Neural crest cell (in vitro differentiated cells): ENCODE measurements at regions not wholly inside any gene's neighbourhood (a gene's known extent, or its start where the extent isn't known, plus 50 kb on each side); places are given as distances from the start of the nearest gene placed in this dataset.

Experiments used
- DNase-seq: peaks from one replicate; pipeline ENCODE4 v3.0.0; 2021; ENCODE audit warnings: low read depth, mixed read lengths, low spot score
- H3K27ac Mint-ChIP-seq: one replicate; pipeline ENCODE4 v1.8.0; 2021; ENCODE audit warnings: mild to moderate bottlenecking, mixed read lengths; ENCODE audit not compliant: unreplicated experiment
- H3K27me3 Mint-ChIP-seq: 2 replicates; pipeline ENCODE4 v1.8.0; 2021; ENCODE audit warnings: low read depth, mild to moderate bottlenecking, mixed read lengths
- H3K36me3 Mint-ChIP-seq: 2 replicates; pipeline ENCODE4 v1.8.0; 2021; ENCODE audit warnings: low read depth, mild to moderate bottlenecking, mixed read lengths
- H3K4me1 Mint-ChIP-seq: 2 replicates; pipeline ENCODE4 v1.8.0; 2021; ENCODE audit warnings: mixed read lengths
- H3K4me3 Mint-ChIP-seq: one replicate; pipeline ENCODE4 v1.8.0; 2021; ENCODE audit warnings: mild to moderate bottlenecking, mixed read lengths
- H3K9me3 Mint-ChIP-seq: 2 replicates; pipeline ENCODE4 v1.8.0; 2021; ENCODE audit warnings: mixed read lengths
- TF ChIP-seq, protein P1 (sequence below): fragments of 200-600 bp; sonication (generic); conservative IDR thresholded peaks from 2 replicates; pipeline ENCODE4 v1.5.0; 2021; ENCODE audit warnings: antibody characterized with exemption, mild to moderate bottlenecking

DNA sequence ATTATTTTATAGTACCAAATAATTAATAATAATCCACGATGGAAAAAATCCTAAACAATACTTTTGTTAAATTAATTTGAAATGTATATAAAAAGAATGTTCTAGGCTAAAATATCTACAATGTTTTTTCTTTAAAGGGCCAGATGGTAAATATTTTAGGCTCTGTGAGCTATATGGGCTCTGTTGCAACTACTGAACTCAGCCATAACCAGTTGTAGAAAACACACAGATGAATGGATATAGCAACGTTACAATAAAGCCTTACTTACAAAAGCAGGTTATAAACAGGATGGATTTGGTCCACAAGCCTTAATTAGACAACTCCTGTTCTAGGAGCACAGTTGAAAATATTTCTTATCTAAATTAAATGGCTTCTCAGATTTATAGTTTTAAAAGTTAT is 245.2 kb downstream of the KCNC2 start:
- H3K36me3 Mint-ChIP-seq = no peaks in the 10 kb centered on the region
- H3K4me3 Mint-ChIP-seq = no peak overlapping the region
- H3K9me3 Mint-ChIP-seq = no peaks in the 10 kb centered on the region
- H3K27ac Mint-ChIP-seq = no peak overlapping the region
- H3K4me1 Mint-ChIP-seq = no peaks in the 10 kb centered on the region
- no peaks in the 10 kb centered on the region for H3K27me3 Mint-ChIP-seq
- TF ChIP-seq, protein P1, sequence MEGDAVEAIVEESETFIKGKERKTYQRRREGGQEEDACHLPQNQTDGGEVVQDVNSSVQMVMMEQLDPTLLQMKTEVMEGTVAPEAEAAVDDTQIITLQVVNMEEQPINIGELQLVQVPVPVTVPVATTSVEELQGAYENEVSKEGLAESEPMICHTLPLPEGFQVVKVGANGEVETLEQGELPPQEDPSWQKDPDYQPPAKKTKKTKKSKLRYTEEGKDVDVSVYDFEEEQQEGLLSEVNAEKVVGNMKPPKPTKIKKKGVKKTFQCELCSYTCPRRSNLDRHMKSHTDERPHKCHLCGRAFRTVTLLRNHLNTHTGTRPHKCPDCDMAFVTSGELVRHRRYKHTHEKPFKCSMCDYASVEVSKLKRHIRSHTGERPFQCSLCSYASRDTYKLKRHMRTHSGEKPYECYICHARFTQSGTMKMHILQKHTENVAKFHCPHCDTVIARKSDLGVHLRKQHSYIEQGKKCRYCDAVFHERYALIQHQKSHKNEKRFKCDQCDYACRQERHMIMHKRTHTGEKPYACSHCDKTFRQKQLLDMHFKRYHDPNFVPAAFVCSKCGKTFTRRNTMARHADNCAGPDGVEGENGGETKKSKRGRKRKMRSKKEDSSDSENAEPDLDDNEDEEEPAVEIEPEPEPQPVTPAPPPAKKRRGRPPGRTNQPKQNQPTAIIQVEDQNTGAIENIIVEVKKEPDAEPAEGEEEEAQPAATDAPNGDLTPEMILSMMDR = no peak
- no peak for DNase-seq

DNA sequence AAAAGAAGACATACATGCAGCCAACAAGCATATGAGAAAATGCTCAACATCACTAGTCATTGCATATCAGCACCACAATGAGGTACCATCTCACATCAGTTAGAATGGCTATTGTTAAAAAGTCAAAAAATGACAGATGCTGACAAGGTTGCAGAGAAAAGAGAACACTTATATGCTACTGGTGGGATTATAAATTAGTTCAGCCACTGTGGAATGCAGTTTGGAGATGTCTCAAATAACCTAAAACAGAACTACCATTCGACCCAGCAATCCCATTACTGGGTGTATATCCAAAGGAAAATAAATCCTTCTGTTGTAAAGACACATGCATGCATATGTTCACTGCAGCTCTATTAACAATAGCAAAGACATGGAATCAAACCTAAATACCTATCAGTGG is 238.4 kb downstream of the KCNC2 start:
- Mint-ChIP-seq H3K36me3 (no peaks in the 10 kb centered on the region), H3K27me3 (no peaks in the 10 kb centered on the region), H3K27ac (no peak overlapping the region), H3K4me1 (no peaks in the 10 kb centered on the region), H3K9me3 (no peaks in the 10 kb centered on the region), H3K4me3 (no peak overlapping the region)
- TF ChIP-seq, protein P1 = no peak
- no peak for DNase-seq

DNA sequence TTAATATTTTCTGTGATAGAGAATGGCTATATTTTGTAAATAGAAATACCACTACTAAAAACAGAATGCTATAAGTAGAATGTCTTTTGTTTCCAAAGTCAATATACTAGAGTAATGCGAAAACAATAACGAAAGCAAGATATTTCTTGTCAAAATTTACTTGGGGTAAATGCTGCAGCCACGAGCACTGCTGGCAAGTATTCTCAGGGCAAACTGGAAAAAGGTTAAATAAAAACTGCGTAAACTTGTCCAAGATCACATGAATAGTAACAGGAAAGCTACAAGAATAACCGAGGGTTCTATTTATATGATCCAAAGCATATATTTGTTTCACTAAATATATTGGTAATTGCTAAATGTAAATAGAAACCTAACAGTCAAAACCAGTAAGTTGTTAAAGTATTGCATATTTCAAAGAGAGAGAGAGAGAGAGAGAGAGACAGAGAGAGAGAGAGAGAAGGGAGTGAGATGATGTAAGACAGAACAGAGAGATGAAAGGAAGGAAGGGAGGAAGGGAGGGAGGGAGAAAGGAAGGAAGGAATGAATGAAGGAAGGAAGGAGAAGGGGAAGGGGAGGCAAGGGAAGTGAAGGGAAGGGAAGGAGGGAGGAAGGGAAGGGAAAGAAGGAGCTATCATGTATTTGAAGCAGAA is 231.7 kb downstream of the KCNC2 start:
- H3K9me3 Mint-ChIP-seq = no peaks in the 10 kb centered on the region
- H3K27me3 Mint-ChIP-seq = no peaks in the 10 kb centered on the region
- TF ChIP-seq, protein P1 = no peak
- no peak overlapping the region for H3K27ac Mint-ChIP-seq
- no peak for DNase-seq
- peaks cover 11% of the 10 kb centered on the region for H3K4me1 Mint-ChIP-seq
- H3K4me3 Mint-ChIP-seq = no peak overlapping the region
- H3K36me3 Mint-ChIP-seq = no peaks in the 10 kb centered on the region

DNA sequence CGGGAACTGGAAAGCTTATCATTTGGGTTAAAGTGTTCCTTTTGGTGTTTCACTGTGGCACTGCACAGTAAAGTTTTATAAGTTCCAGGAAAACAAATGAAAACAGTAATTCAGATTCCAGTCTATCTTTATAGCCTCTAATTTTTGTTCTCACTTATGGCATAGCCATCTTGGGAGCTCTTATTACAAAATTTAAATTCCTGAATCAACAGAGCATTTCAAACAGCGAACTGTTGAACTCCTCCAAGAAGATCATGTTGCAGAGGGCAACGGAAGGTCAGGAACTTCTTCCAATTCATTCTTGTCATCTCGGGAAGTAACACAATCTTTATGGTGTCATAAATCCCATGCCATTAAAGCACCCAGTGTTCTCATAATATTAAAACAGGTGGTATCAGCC is 229.1 kb downstream of the KCNC2 start:
- no peak overlapping the region for H3K4me3 Mint-ChIP-seq
- H3K36me3 Mint-ChIP-seq = no peaks in the 10 kb centered on the region
- no peaks in the 10 kb centered on the region for H3K27me3 Mint-ChIP-seq
- TF ChIP-seq, protein P1 = no peak
- H3K4me1 Mint-ChIP-seq = peaks cover 11% of the 10 kb centered on the region
- no peaks in the 10 kb centered on the region for H3K9me3 Mint-ChIP-seq
- DNase-seq = no peak
- H3K27ac Mint-ChIP-seq = no peak overlapping the region

DNA sequence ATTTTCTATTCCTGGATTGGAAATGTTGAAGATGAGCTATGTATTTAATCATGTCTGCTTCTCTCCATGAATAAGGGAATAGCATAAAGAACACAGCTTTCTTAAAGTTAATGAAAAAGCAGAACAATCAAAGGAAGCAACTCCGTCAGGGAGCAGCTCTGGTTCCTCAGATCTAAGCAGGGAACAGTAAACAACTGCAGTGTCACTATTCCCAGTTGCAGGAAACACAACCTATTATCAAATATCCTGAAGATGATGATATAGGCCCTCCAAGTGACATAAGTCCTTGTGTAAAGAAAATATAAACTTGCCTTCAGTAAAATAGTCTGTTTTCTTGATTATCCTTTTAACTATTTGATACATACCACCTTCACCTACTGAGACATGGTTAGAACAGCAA is 228.1 kb downstream of the KCNC2 start:
- TF ChIP-seq, protein P1 = no peak
- Mint-ChIP-seq H3K4me3 (no peak overlapping the region), H3K36me3 (no peaks in the 10 kb centered on the region), H3K4me1 (peaks cover 11% of the 10 kb centered on the region), H3K27me3 (no peaks in the 10 kb centered on the region), H3K9me3 (no peaks in the 10 kb centered on the region), H3K27ac (no peak overlapping the region)
- DNase-seq = no peak
